ENCODE measurements at regions not wholly inside any gene's neighbourhood (a gene's known extent, or its start where the extent isn't known, plus 50 kb on each side); places are given as distances from the start of the nearest gene placed in this dataset.

DNA sequence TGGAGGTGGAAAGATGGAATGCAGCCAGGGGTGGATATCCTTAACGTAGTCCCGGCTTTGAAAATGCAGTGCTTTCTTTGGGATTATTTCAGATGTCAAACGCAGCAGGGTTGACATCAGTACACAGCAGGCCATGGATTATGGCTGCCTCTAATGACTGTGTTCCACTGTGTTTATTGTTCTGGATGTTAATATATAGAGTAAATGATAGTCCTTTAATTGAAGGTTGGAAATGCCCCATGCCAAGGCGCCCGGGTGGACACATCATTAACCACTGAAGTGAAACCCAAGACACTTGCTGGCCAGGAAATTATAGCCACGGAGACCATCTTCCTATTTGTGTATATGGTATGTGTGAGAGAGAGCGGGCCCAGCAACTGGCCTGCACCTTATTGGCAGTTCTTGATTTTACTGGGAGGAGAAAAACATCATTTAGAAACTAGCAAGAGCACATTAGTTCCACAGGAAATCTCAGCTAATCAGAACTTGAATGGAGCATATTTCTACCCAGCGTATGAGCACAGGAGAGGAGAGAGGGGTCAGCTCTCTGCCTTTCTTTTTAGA, 254.9 kb upstream of the RASGRP1 start:
- Histone ChIP-seq H3K4me3 (ENCODE audit: low read length) (no peak overlapping the region), H2AFZ (ENCODE audit: low read depth, low read length) (no peak overlapping the region), H3K4me2 (ENCODE audit: low read length) (no peak overlapping the region), H3K36me3 (ENCODE audit: insufficient read depth, low read length) (no peaks in the 10 kb centered on the region), H3K9me2 (ENCODE audit: insufficient read depth, low read length) (no peaks in the 10 kb centered on the region), H3K79me2 (replicated peaks; ENCODE audit: insufficient read depth, low read length) (no peaks in the 10 kb centered on the region), H3K9me3 (ENCODE audit: low read length) (no peaks in the 10 kb centered on the region), H3K27ac (ENCODE audit: low read length) (no peak overlapping the region), H3F3A (ENCODE audit: insufficient read depth, low read length, poor library complexity, severe bottlenecking) (no peaks in the 10 kb centered on the region), H3K9ac (ENCODE audit: low read length) (no peak overlapping the region), H4K20me1 (ENCODE audit: insufficient read depth) (no peaks in the 10 kb centered on the region), H3K27me3 (ENCODE audit: insufficient read depth, low read depth, low read length) (peaks cover 13% of the 10 kb centered on the region)
- no peak for TF ChIP-seq SMC3 (conservative IDR thresholded peaks at IDR 0.05; ENCODE audit: poor library complexity)
- no peak for TF ChIP-seq TAF1 (IDR thresholded peaks at IDR 0.05; ENCODE audit: low read depth)
- no peak for TF ChIP-seq MXI1 (conservative IDR thresholded peaks at IDR 0.05; ENCODE audit: poor library complexity, severe bottlenecking)
- no peak for TF ChIP-seq EP300 (conservative IDR thresholded peaks at IDR 0.05; ENCODE audit: poor library complexity, severe bottlenecking)
- TF ChIP-seq EZH2 (IDR thresholded peaks at IDR 0.05; ENCODE audit: borderline replicate concordance, insufficient read depth, low read length, poor library complexity, severe bottlenecking), result no peak

DNA sequence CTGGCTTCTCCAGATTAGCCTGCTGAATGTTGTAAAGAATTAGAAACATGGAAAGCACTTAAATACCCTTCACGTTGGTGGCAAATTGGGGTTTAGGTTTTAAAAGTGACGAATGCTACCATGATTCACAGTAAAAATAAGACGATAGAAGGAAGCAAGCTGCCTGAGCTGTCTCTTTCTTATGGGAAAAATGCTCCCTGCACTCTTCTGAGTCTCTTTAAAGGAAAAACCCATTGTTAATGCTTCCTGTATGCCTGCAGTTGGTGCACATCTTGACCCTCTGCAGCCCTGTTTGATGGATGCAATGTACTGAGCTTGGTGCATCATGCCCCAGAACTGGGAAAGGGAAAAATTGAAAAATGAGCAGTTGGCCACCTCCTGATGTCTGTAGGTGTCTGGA, 258.6 kb upstream of the RASGRP1 start:
- TF ChIP-seq REST (IDR thresholded peaks at IDR 0.05; ENCODE audit: borderline replicate concordance) (no peak), TAF1 (IDR thresholded peaks at IDR 0.05; ENCODE audit: low read depth) (no peak), RAD21 (conservative IDR thresholded peaks at IDR 0.05) (no peak), EP300 (conservative IDR thresholded peaks at IDR 0.05; ENCODE audit: poor library complexity, severe bottlenecking) (no peak), MXI1 (conservative IDR thresholded peaks at IDR 0.05; ENCODE audit: poor library complexity, severe bottlenecking) (no peak), CTCF (IDR thresholded peaks at IDR 0.05; ENCODE audit: poor library complexity, severe bottlenecking) (no peak), SMC3 (conservative IDR thresholded peaks at IDR 0.05; ENCODE audit: poor library complexity) (no peak), EZH2 (IDR thresholded peaks at IDR 0.05; ENCODE audit: borderline replicate concordance, insufficient read depth, low read length, poor library complexity, severe bottlenecking) (no peak), POLR2AphosphoS5 (IDR thresholded peaks at IDR 0.05) (no peak)
- Histone ChIP-seq H3F3A (ENCODE audit: insufficient read depth, low read length, poor library complexity, severe bottlenecking) (no peaks in the 10 kb centered on the region), H3K79me2 (replicated peaks; ENCODE audit: insufficient read depth, low read length) (no peaks in the 10 kb centered on the region), H3K9ac (ENCODE audit: low read length) (no peak overlapping the region), H3K27ac (ENCODE audit: low read length) (no peak overlapping the region), H3K27me3 (ENCODE audit: insufficient read depth, low read depth, low read length) (peaks cover 11% of the 10 kb centered on the region), H3K9me3 (ENCODE audit: low read length) (no peaks in the 10 kb centered on the region), H4K20me1 (ENCODE audit: insufficient read depth) (no peaks in the 10 kb centered on the region), H3K36me3 (ENCODE audit: insufficient read depth, low read length) (no peaks in the 10 kb centered on the region), H2AFZ (ENCODE audit: low read depth, low read length) (no peak overlapping the region), H3K4me2 (ENCODE audit: low read length) (no peak overlapping the region), H3K4me3 (ENCODE audit: low read length) (no peak overlapping the region), H3K9me2 (ENCODE audit: insufficient read depth, low read length) (no peaks in the 10 kb centered on the region)
